GM12864 (cell line): ENCODE measurements at regions not wholly inside any gene's neighbourhood (a gene's known extent, or its start where the extent isn't known, plus 50 kb on each side); places are given as distances from the start of the nearest gene placed in this dataset.

Experiments used
- DNase-seq: peaks from one replicate; pipeline ENCODE4 v3.0.0-alpha.2; 2011; ENCODE audit warnings: low read depth
- H3K4me3 ChIP-seq: 2 replicates; pipeline ENCODE4 v1.5.1; 2011; ENCODE audit warnings: mild to moderate bottlenecking, low read depth, low read length, control low read depth
- TF ChIP-seq, protein P1 (sequence below): IDR thresholded peaks from 2 replicates; pipeline ENCODE4 v1.5.1; 2011; ENCODE audit warnings: low read depth, mild to moderate bottlenecking, moderate library complexity, low read length, control low read depth, inconsistent platforms; ENCODE audit errors: missing control alignments

- DNase-seq = no peak
- no peak overlapping the region for H3K4me3 ChIP-seq
- TF ChIP-seq, protein P1, sequence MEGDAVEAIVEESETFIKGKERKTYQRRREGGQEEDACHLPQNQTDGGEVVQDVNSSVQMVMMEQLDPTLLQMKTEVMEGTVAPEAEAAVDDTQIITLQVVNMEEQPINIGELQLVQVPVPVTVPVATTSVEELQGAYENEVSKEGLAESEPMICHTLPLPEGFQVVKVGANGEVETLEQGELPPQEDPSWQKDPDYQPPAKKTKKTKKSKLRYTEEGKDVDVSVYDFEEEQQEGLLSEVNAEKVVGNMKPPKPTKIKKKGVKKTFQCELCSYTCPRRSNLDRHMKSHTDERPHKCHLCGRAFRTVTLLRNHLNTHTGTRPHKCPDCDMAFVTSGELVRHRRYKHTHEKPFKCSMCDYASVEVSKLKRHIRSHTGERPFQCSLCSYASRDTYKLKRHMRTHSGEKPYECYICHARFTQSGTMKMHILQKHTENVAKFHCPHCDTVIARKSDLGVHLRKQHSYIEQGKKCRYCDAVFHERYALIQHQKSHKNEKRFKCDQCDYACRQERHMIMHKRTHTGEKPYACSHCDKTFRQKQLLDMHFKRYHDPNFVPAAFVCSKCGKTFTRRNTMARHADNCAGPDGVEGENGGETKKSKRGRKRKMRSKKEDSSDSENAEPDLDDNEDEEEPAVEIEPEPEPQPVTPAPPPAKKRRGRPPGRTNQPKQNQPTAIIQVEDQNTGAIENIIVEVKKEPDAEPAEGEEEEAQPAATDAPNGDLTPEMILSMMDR = no peak
These were observed 110.8 kb upstream of the SMAD3 start for GRCh38 chr15:66954601-66955000.

- H3K4me3 ChIP-seq = no peak overlapping the region
- no peak for DNase-seq
- TF ChIP-seq, protein P1 = no peak
These were observed 110.3 kb upstream of the SMAD3 start for GRCh38 chr15:66955001-66955516.

DNA sequence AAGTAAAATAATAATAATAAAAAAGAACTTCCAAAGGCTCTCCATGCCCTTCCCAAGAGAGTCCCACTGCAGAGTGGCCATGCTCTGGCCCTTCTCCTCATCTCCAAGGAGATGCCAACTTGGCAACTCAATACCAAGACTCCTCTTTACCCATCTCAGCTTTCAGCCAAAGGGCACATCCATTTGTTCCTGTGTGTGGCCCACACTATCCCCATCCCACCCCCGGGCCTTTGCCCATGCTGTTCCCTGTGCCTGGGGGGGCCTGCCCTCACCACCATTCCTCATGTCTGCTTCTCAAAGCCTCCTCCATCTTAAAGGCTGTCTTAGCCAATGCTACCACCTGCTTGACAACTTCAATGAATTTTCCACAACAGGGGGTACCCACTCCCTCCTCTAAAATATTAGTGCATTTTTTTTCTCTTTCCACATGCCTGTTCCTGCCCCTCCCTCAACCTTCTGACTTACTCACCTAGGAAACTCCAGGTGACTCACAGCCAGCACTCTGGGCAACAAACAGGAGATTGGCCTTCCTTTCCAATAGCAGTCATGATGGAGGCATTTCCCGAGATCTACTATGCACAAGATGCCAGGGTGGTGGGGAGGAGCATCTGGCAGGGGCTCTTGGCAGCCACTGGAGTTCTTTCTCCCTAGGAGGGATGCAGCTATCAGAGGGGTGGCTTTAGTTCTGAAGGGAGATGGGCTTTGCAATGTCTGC lies 109.4 kb upstream of the SMAD3 start:
- TF ChIP-seq, protein P1 = no peak
- no peak for DNase-seq
- H3K4me3 ChIP-seq = no peak overlapping the region

DNA sequence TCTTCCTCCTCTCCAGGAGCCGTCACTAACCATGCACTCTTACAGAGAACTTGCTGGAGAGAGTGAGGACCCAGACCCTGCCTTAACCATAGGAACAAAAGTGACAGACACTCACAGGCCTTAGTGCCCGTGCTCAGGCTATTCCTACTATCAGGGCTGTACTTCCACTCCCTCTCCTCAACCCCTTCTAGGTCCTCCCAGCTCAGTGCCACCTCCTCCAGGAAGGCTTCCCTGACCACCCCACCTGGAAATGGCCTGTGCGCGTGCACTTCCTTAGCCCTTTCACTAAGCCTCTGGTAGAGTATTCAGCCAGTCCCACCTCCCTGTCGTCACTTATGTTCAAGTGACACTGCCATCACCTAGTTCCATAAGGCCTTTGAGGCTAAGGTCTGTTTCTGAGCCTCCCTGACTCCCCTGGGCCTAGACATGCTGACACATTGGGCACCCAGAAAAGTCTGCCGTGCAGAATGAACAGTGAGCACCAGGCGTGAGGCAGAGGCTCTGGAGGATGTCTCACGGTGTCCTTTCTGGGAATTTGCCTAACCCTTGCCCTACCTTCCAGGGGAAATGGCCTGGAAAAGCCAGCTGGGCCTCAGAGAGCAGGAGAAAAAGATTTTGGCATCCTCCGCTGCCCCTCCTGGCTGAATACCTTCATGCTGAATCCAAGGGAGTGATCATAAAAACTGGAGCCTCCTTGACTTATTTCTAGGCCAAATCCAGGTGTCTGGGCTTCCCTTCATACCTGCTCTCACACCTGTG lies 108.6 kb upstream of the SMAD3 start:
- TF ChIP-seq, protein P1 = no peak

DNA sequence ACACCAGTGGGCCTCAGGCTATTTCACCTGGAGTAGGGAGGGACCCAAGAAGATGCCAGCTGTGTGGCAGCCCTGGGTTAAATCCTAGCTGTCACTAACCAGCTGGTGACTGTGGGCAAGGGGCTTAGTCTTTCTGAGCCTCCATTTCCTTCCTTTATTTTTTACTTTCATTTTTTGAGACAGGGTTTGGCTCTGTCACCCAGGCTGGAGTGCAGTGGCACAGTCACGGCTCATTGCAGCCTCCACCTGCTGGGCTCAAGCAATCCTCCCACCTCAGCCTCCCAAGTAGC lies 108.0 kb upstream of the SMAD3 start:
- no peak for DNase-seq
- no peak overlapping the region for H3K4me3 ChIP-seq
- TF ChIP-seq, protein P1 = no peak

More for the DNA sequence above, 108.6 kb upstream of the SMAD3 start:
- no peak overlapping the region for H3K4me3 ChIP-seq
- no peak for DNase-seq

GRCh38 chr15:66959066-66959465 lies 106.3 kb upstream of the SMAD3 start:
- H3K4me3 ChIP-seq = no peak overlapping the region
- DNase-seq = no peak
- TF ChIP-seq, protein P1 = no peak

GRCh38 chr15:66959875-66960274 lies 105.5 kb upstream of the SMAD3 start:
- DNase-seq = no peak
- no peak overlapping the region for H3K4me3 ChIP-seq
- TF ChIP-seq, protein P1 = no peak
